T-helper 2 cell treated with Interferon-gamma antibody and Interleukin-4, amounts not matched to agents 5 μg/mL and 100 μg/mL, for 36 hours (primary cell): ENCODE measurements at regions not wholly inside any gene's neighbourhood (a gene's known extent, or its start where the extent isn't known, plus 50 kb on each side); places are given as distances from the start of the nearest gene placed in this dataset.
"Not testable (repeated sequence)": the region's sequence is repeated elsewhere in the genome, so short reads cannot be mapped to it uniquely, and the experiment has no call there.

Experiments used
- DNase-seq: peaks from one replicate; pipeline ENCODE4 v3.0.0; 2021; ENCODE audit warnings: low spot score
- H3K27ac Mint-ChIP-seq: one replicate; pipeline ENCODE4 v1.8.0; 2021; ENCODE audit warnings: mild to moderate bottlenecking, mixed read lengths
- H3K27me3 Mint-ChIP-seq: one replicate; pipeline ENCODE4 v1.8.0; 2021; ENCODE audit warnings: low read depth, mixed read lengths
- H3K36me3 Mint-ChIP-seq: one replicate; pipeline ENCODE4 v1.8.0; 2021; ENCODE audit warnings: low read depth, mixed read lengths
- H3K4me1 Mint-ChIP-seq: one replicate; pipeline ENCODE4 v1.8.0; 2021; ENCODE audit warnings: low read depth, mixed read lengths
- H3K4me3 Mint-ChIP-seq: one replicate; pipeline ENCODE4 v1.8.0; 2022; ENCODE audit warnings: mild to moderate bottlenecking, moderate library complexity, mixed read lengths
- H3K9me3 Mint-ChIP-seq: one replicate; pipeline ENCODE4 v1.8.0; 2021; ENCODE audit warnings: mixed read lengths

DNA sequence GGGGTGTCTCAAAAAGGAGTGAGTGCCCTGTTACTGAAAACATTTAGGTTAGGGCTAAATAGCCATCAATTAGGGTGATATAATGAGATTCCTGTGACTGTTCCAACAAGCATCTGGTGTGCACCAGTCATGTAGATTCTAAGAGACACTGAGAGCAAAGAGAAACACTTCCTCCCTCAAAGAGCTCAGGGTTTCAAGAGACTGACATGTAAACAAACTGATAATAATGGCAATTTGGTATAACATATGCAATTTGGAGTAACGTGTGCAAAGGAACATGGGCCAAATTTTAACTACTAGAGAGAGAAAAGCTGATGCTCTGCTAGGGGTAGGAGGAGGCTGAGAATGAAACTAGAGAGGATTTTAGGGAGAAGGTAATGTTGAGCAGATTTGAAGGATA is 237.1 kb downstream of the BMP4 start:
- Mint-ChIP-seq H3K36me3 (no peaks in the 10 kb centered on the region), H3K9me3 (peaks cover 9% of the 10 kb centered on the region), H3K27ac (no peak overlapping the region), H3K27me3 (no peaks in the 10 kb centered on the region), H3K4me1 (no peaks in the 10 kb centered on the region), H3K4me3 (no peak overlapping the region)
- no peak for DNase-seq

- Mint-ChIP-seq H3K27me3 (no peaks in the 10 kb centered on the region), H3K9me3 (peaks cover 9% of the 10 kb centered on the region), H3K27ac (no peak overlapping the region), H3K4me1 (no peaks in the 10 kb centered on the region), H3K36me3 (no peaks in the 10 kb centered on the region), H3K4me3 (no peak overlapping the region)
- DNase-seq: no peak
Measured at GRCh38 chr14:53716578-53716977, 240.0 kb downstream of the BMP4 start.

GRCh38 chr14:53715193-53715721 is 241.4 kb downstream of the BMP4 start:
- H3K27ac Mint-ChIP-seq: no peak overlapping the region
- no peaks in the 10 kb centered on the region for H3K4me1 Mint-ChIP-seq
- no peaks in the 10 kb centered on the region for H3K27me3 Mint-ChIP-seq
- no peak overlapping the region for H3K4me3 Mint-ChIP-seq
- no peaks in the 10 kb centered on the region for H3K36me3 Mint-ChIP-seq
- H3K9me3 Mint-ChIP-seq: peaks cover 6% of the 10 kb centered on the region
- no peak for DNase-seq

DNA sequence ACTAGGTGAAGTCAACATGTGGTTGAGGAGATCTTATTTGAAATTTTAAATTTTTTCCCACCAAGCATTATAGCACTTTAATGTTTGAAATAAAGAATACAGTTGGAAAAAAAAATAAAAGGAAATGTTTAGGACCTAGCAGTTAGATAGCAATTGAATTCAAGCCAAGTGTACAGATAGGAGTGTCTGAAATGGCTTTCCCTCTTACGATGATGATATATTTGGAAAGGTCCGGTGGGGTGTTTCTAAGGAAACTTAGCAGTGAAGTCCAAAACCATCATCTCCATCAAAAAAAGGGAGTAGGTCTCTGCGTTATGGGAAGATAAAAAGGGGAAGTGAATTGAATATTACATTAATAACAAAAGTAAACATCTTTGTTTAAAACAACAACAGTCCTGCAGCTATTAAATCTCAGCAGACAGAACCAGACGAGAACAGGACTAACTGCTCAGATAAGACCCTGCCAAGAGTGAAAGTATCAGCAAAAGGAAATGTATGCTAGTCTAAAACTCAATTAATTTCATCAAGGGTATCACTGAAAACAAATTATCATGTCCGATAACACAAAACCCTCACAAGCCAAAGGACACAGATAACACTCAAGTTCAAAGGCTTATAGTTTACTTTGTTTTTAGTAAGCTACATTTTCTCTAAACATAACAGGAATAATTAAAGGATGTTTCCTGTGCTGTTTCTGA is 242.0 kb downstream of the BMP4 start:
- Mint-ChIP-seq H3K4me3 (no peak overlapping the region), H3K36me3 (no peaks in the 10 kb centered on the region), H3K9me3 (peaks cover 2% of the 10 kb centered on the region), H3K4me1 (no peaks in the 10 kb centered on the region), H3K27me3 (no peaks in the 10 kb centered on the region), H3K27ac (no peak overlapping the region)
- DNase-seq: no peak

DNA sequence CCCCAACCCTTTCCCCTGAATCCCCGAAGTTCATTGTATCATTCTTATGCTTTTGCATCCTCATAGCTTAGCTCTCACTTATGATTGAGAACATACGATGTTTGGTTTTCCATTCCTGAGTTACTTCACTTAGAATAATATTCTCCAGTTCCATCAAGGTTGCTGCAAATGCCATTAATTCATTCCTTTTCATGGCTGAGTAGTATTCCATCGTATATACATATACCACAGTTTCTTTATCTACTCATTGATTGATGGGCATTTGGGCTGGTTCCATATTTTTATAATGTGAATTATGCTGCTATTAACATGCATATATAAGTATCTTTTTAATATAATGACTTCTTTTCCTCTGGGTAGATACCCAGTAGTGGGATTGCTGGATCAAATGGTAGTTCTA is 243.7 kb downstream of the BMP4 start:
- H3K27ac Mint-ChIP-seq, H3K36me3 Mint-ChIP-seq, DNase-seq, H3K9me3 Mint-ChIP-seq, H3K4me3 Mint-ChIP-seq, H3K27me3 Mint-ChIP-seq, H3K4me1 Mint-ChIP-seq: not testable (repeated sequence)

DNA sequence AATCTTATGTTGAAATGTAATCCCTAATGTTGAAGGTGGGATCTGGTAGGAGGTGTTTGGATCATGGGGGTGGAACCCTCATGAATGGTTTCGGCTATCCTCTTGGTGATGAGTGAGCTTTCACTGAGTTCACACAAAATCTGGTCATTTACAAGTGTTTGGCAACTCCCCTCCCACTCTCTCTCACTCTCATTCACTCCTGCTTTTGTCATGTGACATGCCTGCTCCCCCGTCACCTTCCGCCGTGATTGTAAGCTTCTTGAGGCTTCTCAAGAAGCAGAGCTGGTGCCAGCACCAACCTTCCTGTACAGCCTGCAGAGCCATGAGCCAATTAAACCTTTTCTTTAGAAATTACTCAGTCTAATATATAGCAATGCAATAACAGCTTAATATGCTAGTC is 245.4 kb downstream of the BMP4 start:
- Mint-ChIP-seq H3K4me1 (no peaks in the 10 kb centered on the region), H3K27ac (no peak overlapping the region), H3K27me3 (no peaks in the 10 kb centered on the region), H3K9me3 (peaks cover 3% of the 10 kb centered on the region), H3K36me3 (no peaks in the 10 kb centered on the region), H3K4me3 (no peak overlapping the region)
- no peak for DNase-seq

GRCh38 chr14:53710615-53711014 is 246.0 kb downstream of the BMP4 start:
- H3K9me3 Mint-ChIP-seq: peaks cover 3% of the 10 kb centered on the region

DNA sequence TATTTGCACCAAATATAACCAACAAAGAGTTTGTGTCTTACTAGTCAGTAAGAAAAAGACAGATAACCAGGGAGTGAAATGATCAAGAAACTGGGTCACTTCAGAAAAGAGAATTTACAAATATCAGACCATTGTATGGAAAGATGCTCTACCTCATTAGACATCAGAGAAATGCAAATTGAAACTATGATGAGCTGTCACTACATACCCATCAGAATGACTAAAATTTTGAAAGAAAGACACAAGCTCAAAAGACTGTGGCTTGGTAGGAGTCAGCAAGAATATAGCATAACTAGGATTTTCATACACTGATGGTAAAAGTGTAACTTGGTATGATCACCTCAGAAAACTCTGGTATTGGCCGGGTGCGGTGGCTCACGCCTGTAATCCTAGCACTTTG is 247.2 kb downstream of the BMP4 start:
- Mint-ChIP-seq H3K36me3 (no peaks in the 10 kb centered on the region), H3K4me3 (no peak overlapping the region), H3K27ac (no peak overlapping the region), H3K27me3 (no peaks in the 10 kb centered on the region), H3K4me1 (no peaks in the 10 kb centered on the region), H3K9me3 (peaks cover 3% of the 10 kb centered on the region)
- no peak for DNase-seq

More at GRCh38 chr14:53710615-53711014, 246.0 kb downstream of the BMP4 start:
- H3K27ac Mint-ChIP-seq: no peak overlapping the region
- no peak for DNase-seq
- no peaks in the 10 kb centered on the region for H3K4me1 Mint-ChIP-seq
- no peak overlapping the region for H3K4me3 Mint-ChIP-seq
- H3K27me3 Mint-ChIP-seq: no peaks in the 10 kb centered on the region
- no peaks in the 10 kb centered on the region for H3K36me3 Mint-ChIP-seq

GRCh38 chr14:53703457-53703856 is 253.2 kb downstream of the BMP4 start:
- no peak overlapping the region for H3K4me3 Mint-ChIP-seq
- H3K27me3 Mint-ChIP-seq: no peaks in the 10 kb centered on the region
- no peaks in the 10 kb centered on the region for H3K4me1 Mint-ChIP-seq
- H3K36me3 Mint-ChIP-seq: no peaks in the 10 kb centered on the region
- H3K9me3 Mint-ChIP-seq: peaks cover 13% of the 10 kb centered on the region
- no peak for DNase-seq
- H3K27ac Mint-ChIP-seq: no peak overlapping the region

DNA sequence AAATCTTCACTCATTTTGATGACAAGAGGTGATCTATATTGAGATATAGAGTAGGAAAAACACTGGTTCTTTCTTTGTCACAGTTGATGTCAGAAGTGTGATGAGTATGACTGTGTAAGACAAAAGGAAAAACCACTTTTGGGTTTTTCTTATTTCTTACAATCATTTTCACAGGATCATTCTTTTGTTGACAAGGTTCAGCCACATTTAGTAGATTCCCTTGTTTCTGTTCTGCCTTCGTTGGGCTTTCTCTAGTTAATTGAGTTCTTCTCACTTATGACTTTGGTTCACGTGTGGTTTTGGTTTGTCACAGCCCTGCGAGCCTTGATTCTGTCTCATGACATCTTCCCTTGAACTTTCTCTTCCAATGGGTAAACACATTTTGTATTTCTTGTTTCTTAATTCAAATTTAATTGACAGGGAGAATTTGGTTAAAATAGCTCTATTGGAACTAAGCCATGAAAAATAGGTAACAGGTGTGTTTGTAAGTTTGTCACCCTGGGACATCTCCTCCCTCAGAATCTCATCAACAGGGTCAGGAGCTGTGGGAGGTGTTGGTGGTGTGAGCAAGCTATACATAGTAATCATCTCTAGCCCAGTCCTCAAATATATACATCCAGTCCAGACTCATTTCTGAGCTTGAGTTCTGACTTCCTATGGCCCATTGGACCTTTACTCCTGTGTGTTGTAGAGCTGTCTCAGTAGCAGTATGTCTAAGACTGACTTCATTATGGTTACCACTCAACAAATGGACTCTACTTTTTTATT is 255.3 kb downstream of the BMP4 start:
- Mint-ChIP-seq H3K4me3 (no peak overlapping the region), H3K36me3 (no peaks in the 10 kb centered on the region), H3K27ac (no peak overlapping the region), H3K4me1 (no peaks in the 10 kb centered on the region), H3K27me3 (no peaks in the 10 kb centered on the region), H3K9me3 (peaks cover 10% of the 10 kb centered on the region)
- DNase-seq: no peak

- H3K27ac Mint-ChIP-seq: no peak overlapping the region
- no peaks in the 10 kb centered on the region for H3K27me3 Mint-ChIP-seq
- no peak overlapping the region for H3K4me3 Mint-ChIP-seq
- peaks cover 10% of the 10 kb centered on the region for H3K9me3 Mint-ChIP-seq
- no peaks in the 10 kb centered on the region for H3K36me3 Mint-ChIP-seq
- no peaks in the 10 kb centered on the region for H3K4me1 Mint-ChIP-seq
- DNase-seq: no peak
Measured at GRCh38 chr14:53696217-53696965, 260.2 kb downstream of the BMP4 start.

- no peaks in the 10 kb centered on the region for H3K27me3 Mint-ChIP-seq
- no peak overlapping the region for H3K27ac Mint-ChIP-seq
- peaks cover 10% of the 10 kb centered on the region for H3K9me3 Mint-ChIP-seq
- no peaks in the 10 kb centered on the region for H3K36me3 Mint-ChIP-seq
- H3K4me1 Mint-ChIP-seq: no peaks in the 10 kb centered on the region
- no peak overlapping the region for H3K4me3 Mint-ChIP-seq
- DNase-seq: no peak
Measured at GRCh38 chr14:53695692-53696214, 260.9 kb downstream of the BMP4 start.

DNA sequence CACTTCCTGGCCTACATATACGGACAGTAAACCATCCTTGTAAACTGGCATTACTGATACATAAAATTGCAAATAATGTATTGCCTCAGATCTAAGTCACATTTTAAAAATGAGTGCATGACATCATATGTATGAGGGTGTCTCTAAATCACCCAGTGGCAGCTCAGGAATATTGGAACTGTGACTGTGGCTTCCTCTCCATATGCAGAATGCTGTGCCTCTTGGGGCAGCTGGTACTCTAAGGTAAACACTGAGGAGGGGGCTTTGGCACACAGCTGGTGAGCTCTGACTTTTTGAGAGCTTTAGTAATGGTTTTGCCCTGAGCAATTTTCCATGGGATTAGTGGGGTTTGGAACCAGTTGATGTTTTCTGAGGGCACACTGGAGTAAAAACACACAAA is 263.7 kb downstream of the BMP4 start:
- Mint-ChIP-seq H3K4me3 (no peak overlapping the region), H3K27ac (no peak overlapping the region), H3K9me3 (peaks cover 2% of the 10 kb centered on the region), H3K36me3 (no peaks in the 10 kb centered on the region), H3K4me1 (no peaks in the 10 kb centered on the region), H3K27me3 (no peaks in the 10 kb centered on the region)
- DNase-seq: no peak

DNA sequence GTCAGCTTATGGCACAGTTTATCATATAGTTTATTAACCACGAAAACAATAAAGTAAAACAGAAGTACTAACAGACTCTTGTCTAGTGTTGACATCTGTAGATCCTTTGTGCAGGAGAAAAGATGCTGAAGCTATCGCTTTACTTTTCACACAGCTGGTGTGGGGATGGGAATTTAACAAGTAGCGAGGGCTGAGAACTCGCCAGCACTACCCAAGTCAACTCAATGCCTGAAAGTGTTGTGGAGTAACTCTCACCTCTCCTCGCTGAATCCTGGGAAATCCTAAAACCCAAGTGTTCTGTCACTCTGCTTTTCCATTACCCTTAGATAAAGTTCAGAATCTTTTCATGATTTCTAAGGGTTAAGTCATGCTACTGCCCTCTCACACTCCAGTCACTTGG is 264.2 kb downstream of the BMP4 start:
- DNase-seq: no peak
- no peaks in the 10 kb centered on the region for H3K4me1 Mint-ChIP-seq
- no peaks in the 10 kb centered on the region for H3K36me3 Mint-ChIP-seq
- H3K27ac Mint-ChIP-seq: no peak overlapping the region
- H3K4me3 Mint-ChIP-seq: no peak overlapping the region
- H3K27me3 Mint-ChIP-seq: no peaks in the 10 kb centered on the region
- peaks cover 2% of the 10 kb centered on the region for H3K9me3 Mint-ChIP-seq
